Astrocyte (in vitro differentiated cells and primary cell): ENCODE measurements at regions not wholly inside any gene's neighbourhood (a gene's known extent, or its start where the extent isn't known, plus 50 kb on each side); places are given as distances from the start of the nearest gene placed in this dataset.

Experiments used
- DNase-seq: peaks from one replicate; pipeline ENCODE4 v3.0.0-alpha.2; 2010; ENCODE audit warnings: low read depth
- FAIRE-seq: peaks from 2 replicates; lab custom pipeline; 2011; peaks lifted over from hg19 to GRCh38; lab: Jason Lieb, UNC
- H2AFZ ChIP-seq: 2 replicates; pipeline ENCODE4 v1.6.0; 2012; ENCODE audit warnings: low read depth, low read length, inconsistent platforms
- H3K27ac ChIP-seq: 2 replicates; pipeline ENCODE4 v1.5.1; 2011; ENCODE audit warnings: low read depth, low read length, inconsistent platforms
- H3K27me3 ChIP-seq: 2 replicates; pipeline ENCODE4 v1.6.0; 2011; ENCODE audit warnings: low read length, inconsistent platforms; ENCODE audit not compliant: insufficient read depth
- H3K36me3 ChIP-seq: 2 replicates; pipeline ENCODE4 v1.5.1; 2011; ENCODE audit warnings: low read length, inconsistent platforms; ENCODE audit not compliant: insufficient read depth
- H3K4me1 ChIP-seq: 2 replicates; pipeline ENCODE4 v1.5.1; 2011; ENCODE audit warnings: low read length, inconsistent platforms; ENCODE audit not compliant: insufficient read depth
- H3K4me2 ChIP-seq: 2 replicates; pipeline ENCODE4 v1.6.0; 2012; ENCODE audit warnings: low read length, inconsistent platforms
- H3K4me3 ChIP-seq: 2 replicates; pipeline ENCODE4 v1.5.1; 2011; ENCODE audit warnings: low read depth, mild to moderate bottlenecking, low read length, inconsistent platforms; ENCODE audit not compliant: insufficient read depth
- H3K79me2 ChIP-seq: 2 replicates; pipeline ENCODE4 v1.6.0; 2012; ENCODE audit warnings: mild to moderate bottlenecking, low read length, inconsistent platforms; ENCODE audit not compliant: insufficient read depth
- H3K9ac ChIP-seq: 2 replicates; pipeline ENCODE4 v1.6.0; 2012; ENCODE audit warnings: mild to moderate bottlenecking, low read length, inconsistent platforms
- H3K9me3 ChIP-seq: 2 replicates; pipeline ENCODE4 v1.5.1; 2012; ENCODE audit warnings: low read depth, mild to moderate bottlenecking, low read length, inconsistent platforms; ENCODE audit not compliant: insufficient read depth
- H4K20me1 ChIP-seq: 2 replicates; pipeline ENCODE4 v1.6.0; 2012; ENCODE audit warnings: low read length, inconsistent platforms; ENCODE audit not compliant: insufficient read depth
- H3K27ac Mint-ChIP-seq: one replicate; pipeline ENCODE4 v1.8.0; 2021; ENCODE audit warnings: mild to moderate bottlenecking, mixed read lengths; ENCODE audit not compliant: unreplicated experiment
- H3K27me3 Mint-ChIP-seq: one replicate; pipeline ENCODE4 v1.8.0; 2021; ENCODE audit warnings: low read depth, mixed read lengths; ENCODE audit not compliant: unreplicated experiment
- H3K36me3 Mint-ChIP-seq: one replicate; pipeline ENCODE4 v1.8.0; 2021; ENCODE audit warnings: low read depth, mixed read lengths; ENCODE audit not compliant: unreplicated experiment
- H3K4me1 Mint-ChIP-seq: one replicate; pipeline ENCODE4 v1.8.0; 2021; ENCODE audit warnings: low read depth, mixed read lengths; ENCODE audit not compliant: unreplicated experiment
- H3K4me3 Mint-ChIP-seq: one replicate; pipeline ENCODE4 v1.8.0; 2021; ENCODE audit warnings: mild to moderate bottlenecking, moderate library complexity, mixed read lengths; ENCODE audit not compliant: unreplicated experiment
- H3K9me3 Mint-ChIP-seq: one replicate; pipeline ENCODE4 v1.8.0; 2021; ENCODE audit warnings: mild to moderate bottlenecking, mixed read lengths; ENCODE audit not compliant: unreplicated experiment
- CTCF ChIP-seq: IDR thresholded peaks from 2 replicates; pipeline ENCODE4 v1.5.1; 2011; ENCODE audit warnings: low read depth, mild to moderate bottlenecking, inconsistent platforms, low read length, moderate library complexity; ENCODE audit not compliant: insufficient read depth
- EZH2 ChIP-seq: IDR thresholded peaks from 2 replicates; pipeline ENCODE4 v1.6.1; 2012; ENCODE audit warnings: mild to moderate bottlenecking, low read length, inconsistent platforms; ENCODE audit not compliant: insufficient read depth

DNA sequence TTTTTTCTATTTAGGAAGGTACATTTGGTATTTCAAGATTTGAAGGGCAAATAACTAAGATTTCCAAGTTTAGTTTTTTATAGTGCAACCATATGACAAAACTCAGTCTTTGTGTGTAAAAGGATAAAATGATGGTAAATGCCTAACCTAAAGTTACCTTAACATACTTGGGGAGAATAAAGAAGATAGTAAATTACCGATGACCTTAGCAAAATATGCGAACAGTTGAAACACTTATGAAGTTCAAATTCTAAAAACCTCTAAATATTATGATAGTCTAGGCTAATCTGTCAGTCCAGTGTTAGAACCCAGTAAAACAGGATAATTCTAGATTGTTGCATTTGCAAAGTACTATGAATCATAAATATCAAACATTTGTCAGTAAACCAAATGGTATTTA, 127.5 kb downstream of the PTCHD4 start:
- Mint-ChIP-seq H3K27ac (no peak overlapping the region), H3K9me3 (no peaks in the 10 kb centered on the region), H3K4me3 (no peak overlapping the region), H3K27me3 (no peaks in the 10 kb centered on the region), H3K36me3 (peaks cover 5% of the 10 kb centered on the region), H3K4me1 (no peaks in the 10 kb centered on the region)
- H3K4me1 ChIP-seq: no peaks in the 10 kb centered on the region
- no peak for DNase-seq
- no peaks in the 10 kb centered on the region for H4K20me1 ChIP-seq
- no peak overlapping the region for H3K9ac ChIP-seq
- H2AFZ ChIP-seq: no peak overlapping the region
- H3K9me3 ChIP-seq: peaks cover 1% of the 10 kb centered on the region
- no peak for TF ChIP-seq CTCF
- no peak for TF ChIP-seq EZH2
- no peaks in the 10 kb centered on the region for H3K27me3 ChIP-seq
- no peaks in the 10 kb centered on the region for H3K79me2 ChIP-seq
- no peak for FAIRE-seq
- H3K4me2 ChIP-seq: no peak overlapping the region
- no peak overlapping the region for H3K4me3 ChIP-seq
- H3K36me3 ChIP-seq: no peaks in the 10 kb centered on the region
- H3K27ac ChIP-seq: no peak overlapping the region

DNA sequence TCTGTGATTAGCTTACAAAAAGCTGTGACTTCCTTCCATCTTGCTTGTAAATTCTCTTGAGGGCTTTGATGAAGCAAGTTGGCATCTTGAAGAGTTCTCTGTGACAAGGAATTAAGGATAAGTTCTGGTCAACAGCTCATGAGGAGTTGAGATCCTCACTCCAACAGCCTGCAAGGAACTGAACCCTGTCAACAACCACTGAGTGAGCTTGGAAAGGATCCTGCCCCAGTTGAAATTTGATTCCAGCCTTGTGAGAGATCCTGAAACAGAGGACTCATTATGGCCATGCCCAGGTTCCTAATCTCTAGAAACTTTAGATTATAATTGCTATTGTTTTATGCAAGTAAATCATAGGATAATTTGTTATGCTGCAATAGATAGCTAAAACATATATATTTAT, 133.7 kb downstream of the PTCHD4 start:
- no peak for DNase-seq
- Histone ChIP-seq H2AFZ (no peak overlapping the region), H3K79me2 (no peaks in the 10 kb centered on the region), H3K4me3 (no peak overlapping the region), H3K9me3 (no peaks in the 10 kb centered on the region), H3K9ac (no peak overlapping the region), H4K20me1 (no peaks in the 10 kb centered on the region), H3K27ac (no peak overlapping the region), H3K4me2 (no peak overlapping the region), H3K4me1 (no peaks in the 10 kb centered on the region), H3K27me3 (no peaks in the 10 kb centered on the region), H3K36me3 (no peaks in the 10 kb centered on the region)
- FAIRE-seq: no peak
- no peaks in the 10 kb centered on the region for H3K9me3 Mint-ChIP-seq
- H3K36me3 Mint-ChIP-seq: peaks cover 1% of the 10 kb centered on the region
- no peak overlapping the region for H3K4me3 Mint-ChIP-seq
- no peaks in the 10 kb centered on the region for H3K27me3 Mint-ChIP-seq
- H3K27ac Mint-ChIP-seq: no peak overlapping the region
- TF ChIP-seq CTCF (no peak), EZH2 (no peak)
- no peaks in the 10 kb centered on the region for H3K4me1 Mint-ChIP-seq

GRCh38 chr6:47974106-47974505, 136.9 kb downstream of the PTCHD4 start:
- H3K9me3 Mint-ChIP-seq: no peaks in the 10 kb centered on the region
- Histone ChIP-seq H3K79me2 (no peaks in the 10 kb centered on the region), H3K27ac (no peak overlapping the region), H3K36me3 (no peaks in the 10 kb centered on the region), H3K4me2 (no peak overlapping the region), H2AFZ (no peak overlapping the region), H3K4me1 (no peaks in the 10 kb centered on the region), H4K20me1 (no peaks in the 10 kb centered on the region), H3K9me3 (no peaks in the 10 kb centered on the region), H3K9ac (no peak overlapping the region), H3K4me3 (no peak overlapping the region), H3K27me3 (no peaks in the 10 kb centered on the region)
- no peak overlapping the region for H3K27ac Mint-ChIP-seq
- FAIRE-seq: no peak
- H3K4me1 Mint-ChIP-seq: no peaks in the 10 kb centered on the region
- no peak overlapping the region for H3K4me3 Mint-ChIP-seq
- no peak for DNase-seq
- H3K36me3 Mint-ChIP-seq: no peaks in the 10 kb centered on the region
- no peak for TF ChIP-seq EZH2
- no peak for TF ChIP-seq CTCF
- no peaks in the 10 kb centered on the region for H3K27me3 Mint-ChIP-seq
